Psoas muscle (tissue), 7 donors: ENCODE measurements at regions not wholly inside any gene's neighbourhood (a gene's known extent, or its start where the extent isn't known, plus 50 kb on each side); places are given as distances from the start of the nearest gene placed in this dataset.

ENCODE experiments used
- ATAC-seq, 4 donors: fragments of 200-7000 bp; cut with Tn5 transposase; one replicate each; pipeline ENCODE4 v1.9.1; 2020; ENCODE audit warnings: moderate library complexity in 3 of 4, mild to moderate bottlenecking in 2 of 4
- DNase-seq, 2 donors: peaks; one replicate each; pipeline ENCODE4 v3.0.0-alpha.2; 2020
- H3K27ac ChIP-seq: fragments of 200-600 bp; one replicate; pipeline ENCODE4 v1.8.0; 2022
- H3K27me3 ChIP-seq, 3 donors: fragments of 200-600 bp in 1 of 3; one replicate each; pipeline versions ENCODE4 v1.6.1 to v1.8.0; 2013 to 2022; ENCODE audit warnings: low read length in 2 of 3, mild to moderate bottlenecking in 2 of 3, moderate library complexity in 1 of 3; ENCODE audit not compliant: insufficient read depth in 3 of 3
- H3K36me3 ChIP-seq, 2 donors: fragments of 200-600 bp in 1 of 2; one replicate each; pipeline versions ENCODE4 v1.6.1 to v1.8.0; 2013 to 2022; ENCODE audit warnings: low read depth in 1 of 2, mild to moderate bottlenecking in 1 of 2, moderate library complexity in 1 of 2; ENCODE audit not compliant: insufficient read depth in 1 of 2
- H3K4me1 ChIP-seq: fragments of 200-600 bp; one replicate; pipeline ENCODE4 v1.8.0; 2022
- H3K4me3 ChIP-seq: fragments of 200-600 bp; one replicate; pipeline ENCODE4 v1.8.0; 2022; ENCODE audit warnings: mild to moderate bottlenecking
- H3K9me3 ChIP-seq: fragments of 200-600 bp; one replicate; pipeline ENCODE4 v1.8.0; 2022
- WGBS, 3 donors: extraction: QIAGEN DNeasy Blood & Tissue Kit; methylation state at CpG; one replicate each; pipeline versions ENCODE4 v1.1.6 to v1.1.7; 2013; 5-methylcytosine and 5-hydroxymethylcytosine counted together
- intact Hi-C, 2 donors: fragments of 100-400 bp; cut with DNase I; formaldehyde crosslinking; loops; one replicate each; pipeline versions ENCODE4 v1.11.0 to v1.14.2; 2022
- TF ChIP-seq, protein P1 (sequence below): fragments of 200-600 bp; IDR thresholded peaks from one replicate; pipeline ENCODE4 v1.8.0; 2022; ENCODE audit warnings: antibody characterized with exemption
- donor health status: healthy with polysubstance abuse.
- donor health status: DM: no; HTN: no; CAD: no; lungs with moderate emphysema.
- donor health status: Bipolar disorder and iron deficiency.
- donor health status: healthy.
- donor health status: DM: yes; HTN: yes; CAD: no.
- donor health status: DM: no; HTN: no; CAD: no.
- donor health status: DM: yes; HTN: yes; CAD: no.

- TF ChIP-seq, protein P1, sequence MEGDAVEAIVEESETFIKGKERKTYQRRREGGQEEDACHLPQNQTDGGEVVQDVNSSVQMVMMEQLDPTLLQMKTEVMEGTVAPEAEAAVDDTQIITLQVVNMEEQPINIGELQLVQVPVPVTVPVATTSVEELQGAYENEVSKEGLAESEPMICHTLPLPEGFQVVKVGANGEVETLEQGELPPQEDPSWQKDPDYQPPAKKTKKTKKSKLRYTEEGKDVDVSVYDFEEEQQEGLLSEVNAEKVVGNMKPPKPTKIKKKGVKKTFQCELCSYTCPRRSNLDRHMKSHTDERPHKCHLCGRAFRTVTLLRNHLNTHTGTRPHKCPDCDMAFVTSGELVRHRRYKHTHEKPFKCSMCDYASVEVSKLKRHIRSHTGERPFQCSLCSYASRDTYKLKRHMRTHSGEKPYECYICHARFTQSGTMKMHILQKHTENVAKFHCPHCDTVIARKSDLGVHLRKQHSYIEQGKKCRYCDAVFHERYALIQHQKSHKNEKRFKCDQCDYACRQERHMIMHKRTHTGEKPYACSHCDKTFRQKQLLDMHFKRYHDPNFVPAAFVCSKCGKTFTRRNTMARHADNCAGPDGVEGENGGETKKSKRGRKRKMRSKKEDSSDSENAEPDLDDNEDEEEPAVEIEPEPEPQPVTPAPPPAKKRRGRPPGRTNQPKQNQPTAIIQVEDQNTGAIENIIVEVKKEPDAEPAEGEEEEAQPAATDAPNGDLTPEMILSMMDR = no peak
- WGBS, 3 donors = 70 to 84% (median 78%) methylated on average over 2 of the region's 2 CpGs
- DNase-seq = no peak
- H3K36me3 ChIP-seq = no peaks in the 10 kb centered on the region
- intact Hi-C loops = no loop called here
- no peaks in the 10 kb centered on the region for H3K27me3 ChIP-seq
- H3K27ac ChIP-seq = no peak overlapping the region
- no peak overlapping the region for H3K4me3 ChIP-seq
- H3K4me1 ChIP-seq = no peaks in the 10 kb centered on the region
- H3K9me3 ChIP-seq = peaks cover 4% of the 10 kb centered on the region
- ATAC-seq = no peak
These were observed 425.3 kb upstream of the CLINT1 start for GRCh38 chr5:158284242-158284641.

DNA sequence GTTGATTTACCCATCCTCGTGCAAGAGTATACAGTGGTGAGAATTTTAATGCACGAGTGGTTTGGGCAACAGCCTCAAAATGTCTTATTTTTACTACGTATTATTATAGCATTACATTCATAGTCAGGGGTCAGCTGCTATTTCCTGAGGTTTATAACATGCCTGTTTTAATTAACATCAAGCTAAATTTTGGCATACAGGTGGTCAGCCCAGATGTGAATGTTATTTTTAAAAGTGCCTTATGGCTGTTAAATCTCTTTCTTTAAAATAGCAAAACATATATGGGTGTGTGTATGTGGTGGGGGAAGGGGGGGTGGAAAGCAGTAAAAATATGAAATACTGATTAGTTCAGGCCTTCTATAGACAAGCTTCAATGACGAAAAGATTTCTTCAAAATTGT is 424.5 kb upstream of the CLINT1 start:
- 66 to 70% (median 67%) methylated on average over 4 of the region's 4 CpGs for WGBS, 3 donors
- no peaks in the 10 kb centered on the region for H3K4me1 ChIP-seq
- no peak for ATAC-seq
- DNase-seq = no peak
- no peak overlapping the region for H3K27ac ChIP-seq
- intact Hi-C loops = no loop called here
- H3K9me3 ChIP-seq = peaks cover 4% of the 10 kb centered on the region
- no peak overlapping the region for H3K4me3 ChIP-seq
- no peaks in the 10 kb centered on the region for H3K27me3 ChIP-seq
- no peaks in the 10 kb centered on the region for H3K36me3 ChIP-seq
- TF ChIP-seq, protein P1 = no peak

- intact Hi-C loops = no loop called here
- no peaks in the 10 kb centered on the region for H3K27me3 ChIP-seq
- 78 to 87% (median 79%) methylated on average over 4 of the region's 4 CpGs for WGBS, 3 donors
- H3K4me3 ChIP-seq = no peak overlapping the region
- H3K36me3 ChIP-seq = no peaks in the 10 kb centered on the region
- no peaks in the 10 kb centered on the region for H3K4me1 ChIP-seq
- DNase-seq (no peak), ATAC-seq (no peak)
- H3K9me3 ChIP-seq = no peaks in the 10 kb centered on the region
- TF ChIP-seq, protein P1 = no peak
- H3K27ac ChIP-seq = no peak overlapping the region
These were observed 419.4 kb upstream of the CLINT1 start for GRCh38 chr5:158278216-158278925.

- Histone ChIP-seq H3K27ac (no peak overlapping the region), H3K36me3 (no peaks in the 10 kb centered on the region), H3K4me1 (no peaks in the 10 kb centered on the region), H3K9me3 (no peaks in the 10 kb centered on the region), H3K4me3 (no peak overlapping the region), H3K27me3 (no peaks in the 10 kb centered on the region)
- intact Hi-C loops = no loop called here
- TF ChIP-seq, protein P1 = no peak
- no peak for ATAC-seq
- DNase-seq = no peak
- 60 to 64% (median 62%) methylated on average over 6 of the region's 6 CpGs for WGBS, 3 donors
These were observed 418.3 kb upstream of the CLINT1 start for GRCh38 chr5:158277276-158277675.

DNA sequence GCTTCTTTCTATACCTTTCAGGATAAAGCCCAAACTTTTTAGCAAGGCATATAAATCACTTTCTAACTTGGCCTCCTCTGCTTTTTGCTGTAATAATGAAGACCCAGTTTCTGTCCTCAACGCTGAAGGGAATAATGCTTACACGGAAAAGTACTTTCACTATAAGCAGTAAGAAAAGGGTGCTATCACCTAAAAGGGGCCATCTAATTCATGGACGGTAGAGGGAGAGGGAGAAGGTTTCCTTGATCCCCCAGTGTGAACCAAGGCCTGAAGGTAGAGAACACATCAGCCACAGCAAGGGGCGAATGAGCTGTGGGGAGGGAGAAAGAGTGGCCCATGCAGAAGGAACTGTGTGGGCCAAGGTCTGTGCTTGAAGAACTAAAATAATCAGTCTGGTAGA is 417.7 kb upstream of the CLINT1 start:
- ATAC-seq = no peak
- no peaks in the 10 kb centered on the region for H3K9me3 ChIP-seq
- 69 to 81% (median 78%) methylated on average over 4 of the region's 4 CpGs for WGBS, 3 donors
- no peak overlapping the region for H3K4me3 ChIP-seq
- H3K4me1 ChIP-seq = no peaks in the 10 kb centered on the region
- no peak overlapping the region for H3K27ac ChIP-seq
- no peak for DNase-seq
- TF ChIP-seq, protein P1 = no peak
- H3K36me3 ChIP-seq = no peaks in the 10 kb centered on the region
- no peaks in the 10 kb centered on the region for H3K27me3 ChIP-seq
- intact Hi-C loops = no loop called here
